ENCODE measurements at regions not wholly inside any gene's neighbourhood (a gene's known extent, or its start where the extent isn't known, plus 50 kb on each side); places are given as distances from the start of the nearest gene placed in this dataset.

- TF ChIP-seq ZBTB11 (CRISPR knock-in tag; IDR thresholded peaks at IDR 0.05) (no peak), BCL11A (IDR thresholded peaks at IDR 0.05; ENCODE audit: low read depth, low read length) (peak; percentile 44; the same call in 1 of the 2 replicates), STAT1 (conservative IDR thresholded peaks at IDR 0.05) (no peak), POLR2AphosphoS5 (IDR thresholded peaks at IDR 0.05; ENCODE audit: low read length) (peak; percentile 98), EED (IDR thresholded peaks at IDR 0.05; ENCODE audit: low read depth) (peak; percentile 73), PAX5 (IDR thresholded peaks at IDR 0.05; ENCODE audit: borderline replicate concordance, low read depth, low read length) (peak; percentile 13; the same call in 1 of the 2 replicates), BACH1 (IDR thresholded peaks at IDR 0.05; ENCODE audit: borderline replicate concordance) (peak; percentile 94; the same call in 1 of the 2 replicates), TCF12 (IDR thresholded peaks at IDR 0.05; ENCODE audit: low read depth, low read length) (peak; percentile 82; the same call in 1 of the 2 replicates), ZBED1 (IDR thresholded peaks at IDR 0.05; ENCODE audit: borderline replicate concordance) (peak; percentile 99), NRF1 (conservative IDR thresholded peaks at IDR 0.05; ENCODE audit: low read depth, low read length) (no peak), POLR2A (IDR thresholded peaks at IDR 0.05; ENCODE audit: low read depth, low read length) (peak; percentile 96), IKZF2 (IDR thresholded peaks at IDR 0.05) (peak; percentile 36 to 39; a peak in 2 of 4 replicates), ATF7 (IDR thresholded peaks at IDR 0.05; ENCODE audit: low read depth) (no peak), TARDBP (IDR thresholded peaks at IDR 0.05; ENCODE audit: borderline replicate concordance) (0 out of 2 replicates have a peak, but pooled peaks have one; percentile 25), ATF2 (IDR thresholded peaks at IDR 0.05; ENCODE audit: low read length) (peak; percentile 57; the same call in 1 of the 2 replicates), MXI1 (IDR thresholded peaks at IDR 0.05; ENCODE audit: low read depth, low read length) (no peak), NFXL1 (IDR thresholded peaks at IDR 0.05; ENCODE audit: borderline replicate concordance) (no peak), PBX3 (IDR thresholded peaks at IDR 0.05; ENCODE audit: insufficient replicate concordance, low read depth, low read length) (peak; percentile 62), POU2F2 (IDR thresholded peaks at IDR 0.05; ENCODE audit: borderline replicate concordance, low read depth, low read length) (peak; percentile 95), PML (IDR thresholded peaks at IDR 0.05; ENCODE audit: low read length) (peak; percentile 98), CREM (IDR thresholded peaks at IDR 0.05; ENCODE audit: low read depth) (peak; percentile 58; the same call in 1 of the 2 replicates), TCF3 (IDR thresholded peaks at IDR 0.05; ENCODE audit: borderline replicate concordance, insufficient read depth, low read depth, low read length) (peak; percentile 69; the same call in 1 of the 2 replicates), MTA3 (IDR thresholded peaks at IDR 0.05; ENCODE audit: borderline replicate concordance, low read length) (peak; percentile 92; the same call in 1 of the 2 replicates), SMAD5 (IDR thresholded peaks at IDR 0.05; ENCODE audit: low read depth) (peak; percentile 96), YY1 (IDR thresholded peaks at IDR 0.05; ENCODE audit: low read depth, low read length) (peak; percentile 62; the same call in 1 of the 2 replicates), RAD21 (IDR thresholded peaks at IDR 0.05; ENCODE audit: insufficient read depth, low read depth, low read length) (no peak), CBFB (IDR thresholded peaks at IDR 0.05; ENCODE audit: low read depth) (peak; percentile 93)
Measured at GRCh38 chr2:121075006-121075551, 209.9 kb downstream of the TFCP2L1 start (continued).
